22Rv1 (cell line): ENCODE measurements at regions not wholly inside any gene's neighbourhood (a gene's known extent, or its start where the extent isn't known, plus 50 kb on each side); places are given as distances from the start of the nearest gene placed in this dataset.

Experiments used
- H3K27ac ChIP-seq: fragments of 450-650 bp; 2 replicates; pipeline ENCODE4 v1.5.1; 2017
- ZFX ChIP-seq: fragments of 450-650 bp; IDR thresholded peaks from 2 replicates; pipeline ENCODE4 v1.6.1; 2017; ENCODE audit warnings: antibody characterized with exemption, borderline replicate concordance
- TF ChIP-seq, protein P1 (sequence below): fragments of 450-650 bp; IDR thresholded peaks from 2 replicates; pipeline ENCODE4 v1.5.1; 2017; ENCODE audit warnings: mild to moderate bottlenecking

DNA sequence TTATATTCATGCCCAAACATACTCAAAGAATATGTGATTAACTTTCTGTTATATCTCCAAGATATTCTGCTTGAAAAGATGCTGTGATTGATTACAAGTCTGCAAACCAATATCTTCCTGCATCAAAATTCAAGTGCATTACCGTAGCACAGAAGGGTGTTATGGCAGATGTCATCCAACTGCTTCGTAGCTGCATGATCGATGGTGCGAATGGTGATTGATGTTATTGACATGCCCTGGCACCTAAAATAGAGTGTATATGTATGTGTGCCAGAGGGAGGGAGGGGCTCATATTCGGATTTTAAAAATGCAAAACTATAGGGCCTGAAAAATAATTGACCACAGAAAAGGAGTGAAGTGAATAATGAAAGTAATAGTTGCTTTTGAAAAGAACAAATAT, 882.1 kb upstream of the NUDT12 start:
- TF ChIP-seq, protein P1, sequence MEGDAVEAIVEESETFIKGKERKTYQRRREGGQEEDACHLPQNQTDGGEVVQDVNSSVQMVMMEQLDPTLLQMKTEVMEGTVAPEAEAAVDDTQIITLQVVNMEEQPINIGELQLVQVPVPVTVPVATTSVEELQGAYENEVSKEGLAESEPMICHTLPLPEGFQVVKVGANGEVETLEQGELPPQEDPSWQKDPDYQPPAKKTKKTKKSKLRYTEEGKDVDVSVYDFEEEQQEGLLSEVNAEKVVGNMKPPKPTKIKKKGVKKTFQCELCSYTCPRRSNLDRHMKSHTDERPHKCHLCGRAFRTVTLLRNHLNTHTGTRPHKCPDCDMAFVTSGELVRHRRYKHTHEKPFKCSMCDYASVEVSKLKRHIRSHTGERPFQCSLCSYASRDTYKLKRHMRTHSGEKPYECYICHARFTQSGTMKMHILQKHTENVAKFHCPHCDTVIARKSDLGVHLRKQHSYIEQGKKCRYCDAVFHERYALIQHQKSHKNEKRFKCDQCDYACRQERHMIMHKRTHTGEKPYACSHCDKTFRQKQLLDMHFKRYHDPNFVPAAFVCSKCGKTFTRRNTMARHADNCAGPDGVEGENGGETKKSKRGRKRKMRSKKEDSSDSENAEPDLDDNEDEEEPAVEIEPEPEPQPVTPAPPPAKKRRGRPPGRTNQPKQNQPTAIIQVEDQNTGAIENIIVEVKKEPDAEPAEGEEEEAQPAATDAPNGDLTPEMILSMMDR, result no peak
- TF ChIP-seq ZFX, result no peak
- no peak overlapping the region for H3K27ac ChIP-seq

GRCh38 chr5:104443706-104444105, 881.1 kb upstream of the NUDT12 start:
- no peak overlapping the region for H3K27ac ChIP-seq
- TF ChIP-seq, protein P1, result no peak
- no peak for TF ChIP-seq ZFX

DNA sequence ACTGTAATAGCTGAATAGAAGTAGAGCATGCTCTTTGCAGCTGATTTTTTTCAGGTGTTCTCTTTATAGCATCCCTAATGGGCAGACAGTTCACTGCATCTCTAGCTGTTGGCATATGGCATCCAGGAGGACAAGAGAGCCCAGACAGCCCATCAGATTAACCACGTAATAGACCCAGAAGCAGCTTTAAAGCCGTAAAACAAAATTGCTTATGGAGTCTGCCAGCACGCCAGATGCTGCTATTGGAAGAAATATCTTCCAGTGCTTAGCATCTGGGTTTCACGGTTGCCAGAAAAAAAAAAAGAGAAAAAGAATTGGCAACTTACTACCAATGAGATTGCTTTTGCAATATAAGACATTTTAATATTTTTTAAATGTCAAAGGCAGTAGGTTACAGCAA, 869.4 kb upstream of the NUDT12 start:
- no peak for TF ChIP-seq ZFX
- TF ChIP-seq, protein P1, result no peak
- no peak overlapping the region for H3K27ac ChIP-seq

GRCh38 chr5:104431002-104431620, 868.5 kb upstream of the NUDT12 start:
- no peak overlapping the region for H3K27ac ChIP-seq
- TF ChIP-seq, protein P1, result no peak
- no peak for TF ChIP-seq ZFX

DNA sequence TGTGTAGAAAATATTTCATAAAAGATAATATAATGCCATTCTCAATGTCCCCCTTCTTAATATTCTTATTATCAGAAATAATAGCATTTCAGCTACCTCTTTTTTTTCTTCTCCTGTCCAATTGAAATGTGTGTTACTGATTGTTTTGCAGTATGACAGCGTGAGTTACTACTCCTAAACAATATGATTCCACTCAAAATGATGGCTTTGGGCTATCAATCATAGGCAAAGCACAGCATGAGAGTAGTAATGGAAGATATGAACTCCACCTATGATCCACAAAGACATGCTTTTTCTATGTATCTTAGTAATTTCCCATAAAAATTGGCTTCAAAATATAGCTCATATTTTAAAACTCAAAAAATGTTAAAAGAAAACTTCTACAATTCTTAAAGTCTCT, 867.3 kb upstream of the NUDT12 start:
- no peak overlapping the region for H3K27ac ChIP-seq
- no peak for TF ChIP-seq ZFX
- TF ChIP-seq, protein P1, result no peak

DNA sequence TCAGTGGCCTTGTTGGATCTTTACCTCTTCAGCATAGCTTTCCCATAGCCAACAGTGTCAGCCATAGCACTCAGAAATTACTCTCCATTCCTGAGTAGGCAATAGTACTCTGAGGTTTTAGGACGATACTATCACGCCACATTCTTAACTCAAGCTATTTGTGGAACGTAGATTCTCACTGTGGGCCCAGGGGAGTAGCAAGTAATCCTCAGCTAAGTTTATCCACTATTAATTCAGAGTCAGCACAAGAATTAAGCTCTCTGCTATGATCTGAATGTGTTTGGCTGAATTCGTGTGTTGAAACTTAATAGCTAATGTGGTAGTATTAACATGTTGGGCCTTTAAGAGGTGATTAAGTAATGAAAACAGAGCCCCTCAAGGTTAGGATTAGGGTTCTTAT, 858.8 kb upstream of the NUDT12 start:
- TF ChIP-seq, protein P1, result no peak
- no peak for TF ChIP-seq ZFX
- H3K27ac ChIP-seq, result no peak overlapping the region

- H3K27ac ChIP-seq, result no peak overlapping the region
- TF ChIP-seq, protein P1, result no peak
- TF ChIP-seq ZFX, result no peak
Measured at GRCh38 chr5:104418056-104418455, 855.5 kb upstream of the NUDT12 start.
